GM19035 (cell line): ENCODE measurements at regions not wholly inside any gene's neighbourhood (a gene's known extent, or its start where the extent isn't known, plus 50 kb on each side); places are given as distances from the start of the nearest gene placed in this dataset.
"Not testable (repeated sequence)": the region's sequence is repeated elsewhere in the genome, so short reads cannot be mapped to it uniquely, and the experiment has no call there.

Source experiments
- ATAC-seq: cut with Tn5 transposase; IDR thresholded peaks from one replicate; pipeline ENCODE4 v1.9.1; 2021; ENCODE audit not compliant: unreplicated experiment

- ATAC-seq: no peak
Observed at GRCh38 chr12:114506651-114507050, 100.7 kb upstream of the TBX5 start.

- no peak for ATAC-seq
Observed at GRCh38 chr12:114504311-114504710, 98.4 kb upstream of the TBX5 start.

DNA sequence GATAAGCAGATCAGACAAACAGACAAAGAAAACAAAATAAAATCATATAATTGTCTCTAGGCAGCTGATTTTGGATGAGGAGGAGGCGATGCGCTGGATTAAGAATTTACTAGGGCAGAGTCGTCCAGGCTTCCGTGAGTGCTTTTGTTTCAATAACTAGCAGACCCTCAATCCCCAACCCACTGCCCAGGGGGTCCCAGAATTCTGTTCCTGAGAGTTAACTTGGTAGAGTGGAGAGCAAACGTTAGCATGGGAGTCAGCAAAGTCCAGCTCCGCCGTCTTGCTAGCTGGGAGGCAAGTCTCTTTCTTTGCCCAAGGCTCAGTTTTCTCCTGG is 95.5 kb upstream of the TBX5 start:
- no peak for ATAC-seq

GRCh38 chr12:114500775-114501473 is 95.0 kb upstream of the TBX5 start:
- ATAC-seq: no peak

GRCh38 chr12:114500131-114500530 is 94.2 kb upstream of the TBX5 start:
- ATAC-seq: no peak

GRCh38 chr12:114499338-114499737 is 93.4 kb upstream of the TBX5 start:
- ATAC-seq: no peak

DNA sequence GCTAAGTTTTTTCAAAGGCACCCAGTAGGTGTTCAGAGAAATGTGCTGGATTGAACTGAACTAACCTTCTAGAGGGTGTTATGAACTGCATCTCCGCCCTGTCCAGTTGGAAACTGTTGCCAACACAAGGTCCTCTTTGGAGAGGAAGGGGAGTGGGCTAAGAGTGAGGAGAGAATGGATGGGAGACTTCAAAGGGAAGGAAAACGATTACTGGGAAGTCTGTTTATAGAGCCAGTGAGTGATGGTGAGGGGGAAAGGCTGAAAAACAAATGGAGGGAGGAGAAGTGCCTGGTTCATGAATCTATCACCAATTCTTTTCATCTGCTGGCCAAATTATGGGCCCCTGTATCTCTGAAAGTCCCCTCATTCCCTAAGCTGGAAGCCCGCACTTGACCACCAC is 86.0 kb upstream of the TBX5 start:
- ATAC-seq: no peak

GRCh38 chr12:114484822-114485459 is 79.0 kb upstream of the TBX5 start:
- not testable (repeated sequence) for ATAC-seq

DNA sequence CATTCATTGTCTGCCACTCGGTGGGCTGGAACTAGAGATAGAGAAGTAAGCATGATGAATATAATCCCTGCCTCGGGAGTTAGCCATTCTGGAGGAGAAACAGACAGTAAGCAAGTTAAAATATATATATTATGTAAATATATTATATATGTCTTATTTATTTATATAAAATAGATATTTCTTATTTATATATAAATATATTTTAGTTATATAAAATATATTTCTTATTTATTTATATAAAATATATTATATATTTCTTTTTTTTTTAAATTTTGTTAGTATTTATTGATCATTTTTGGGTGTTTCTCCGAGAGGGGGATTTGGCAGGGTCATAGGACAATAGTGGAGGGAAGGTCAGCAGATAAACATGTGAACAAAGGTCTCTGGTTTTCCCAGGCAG is 78.1 kb upstream of the TBX5 start:
- ATAC-seq: no peak

GRCh38 chr12:114481200-114481535 is 75.2 kb upstream of the TBX5 start:
- no peak for ATAC-seq

- no peak for ATAC-seq
Observed at GRCh38 chr12:114480337-114481199, 74.6 kb upstream of the TBX5 start.

DNA sequence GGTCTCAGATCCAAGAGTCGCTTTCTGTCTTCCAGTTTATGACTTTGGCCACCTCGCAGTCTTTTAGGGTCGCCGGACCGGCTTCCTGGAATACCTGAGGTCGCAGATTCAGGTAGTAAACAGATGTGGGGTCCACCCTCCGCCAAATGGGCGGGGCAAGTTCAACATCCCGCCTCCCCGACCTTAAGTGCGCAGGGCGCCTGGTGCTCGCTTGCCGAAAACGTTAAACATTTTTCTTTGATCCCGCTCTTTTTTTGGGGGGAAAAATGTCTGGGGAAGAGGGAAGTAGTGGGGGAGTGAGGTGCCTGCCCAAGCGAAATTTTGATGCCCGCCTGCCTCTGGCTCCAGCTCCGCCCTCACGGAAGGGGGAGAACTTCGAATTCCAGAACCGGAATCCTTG is 73.9 kb upstream of the TBX5 start:
- no peak for ATAC-seq

- no peak for ATAC-seq
Observed at GRCh38 chr12:114478865-114479264, 72.9 kb upstream of the TBX5 start.

DNA sequence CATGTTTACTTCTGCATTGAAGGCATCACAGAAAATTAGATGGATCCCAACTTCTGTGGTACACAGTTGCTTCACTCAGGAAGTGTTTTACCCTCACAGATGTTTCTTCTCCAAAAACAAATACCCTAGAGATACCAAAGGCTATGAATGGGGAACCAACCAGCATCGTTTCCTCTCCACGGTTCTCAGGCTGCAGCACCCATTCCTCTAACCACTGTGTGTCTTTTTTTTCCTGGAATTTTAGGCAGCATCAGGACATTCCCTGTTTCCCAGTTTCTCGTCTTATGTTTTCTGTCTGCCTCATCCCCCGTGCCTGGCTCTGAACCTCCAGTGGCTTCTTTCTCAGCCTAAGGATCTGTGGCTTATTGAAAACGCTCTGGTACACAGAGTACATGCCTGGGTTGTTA is 72.0 kb upstream of the TBX5 start:
- ATAC-seq: no peak

GRCh38 chr12:114476159-114476558 is 70.2 kb upstream of the TBX5 start:
- ATAC-seq: no peak

- no peak for ATAC-seq
Observed at GRCh38 chr12:114473717-114474116, 67.8 kb upstream of the TBX5 start.

DNA sequence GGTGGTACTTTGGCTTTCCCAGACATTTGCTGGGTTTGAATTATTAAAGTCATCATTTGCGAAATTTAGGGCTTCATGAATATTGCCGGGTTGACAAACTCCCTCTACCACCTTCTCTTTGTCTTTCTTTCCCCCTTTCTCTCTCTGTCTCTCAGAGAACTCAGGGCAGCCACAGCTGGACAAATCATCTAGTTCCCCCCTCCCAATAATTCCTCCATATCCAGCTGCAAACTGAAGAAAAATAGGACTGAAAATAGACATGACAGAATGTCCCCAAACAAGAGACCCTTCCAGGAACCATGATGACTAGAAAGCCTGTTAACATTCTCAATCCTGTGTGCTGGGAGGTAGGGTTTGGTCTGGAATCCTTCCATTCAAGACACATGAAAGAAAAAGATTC is 67.1 kb upstream of the TBX5 start:
- ATAC-seq: no peak

DNA sequence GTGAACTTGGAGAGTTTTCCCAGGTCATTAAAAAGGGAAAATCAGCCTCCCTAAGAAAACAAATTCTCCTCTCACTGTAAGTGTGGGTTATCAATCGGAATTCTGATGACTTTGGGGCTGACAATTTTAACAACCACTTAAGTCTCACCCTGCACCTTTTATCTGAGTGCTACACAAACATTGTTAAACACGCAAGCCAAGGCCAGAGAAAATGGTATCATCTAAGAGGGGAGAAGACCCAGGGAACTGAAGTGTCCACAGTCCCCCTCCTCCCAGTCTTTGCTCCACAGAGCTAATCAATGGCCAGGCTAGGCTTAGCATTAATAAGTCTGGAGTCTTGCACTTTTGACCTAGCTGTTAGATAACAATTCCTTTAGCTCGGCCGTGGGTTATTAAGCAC is 51.7 kb upstream of the TBX5 start:
- no peak for ATAC-seq
